Epidermal melanocyte (primary cell): ENCODE measurements at regions not wholly inside any gene's neighbourhood (a gene's known extent, or its start where the extent isn't known, plus 50 kb on each side); places are given as distances from the start of the nearest gene placed in this dataset.
"Not testable (repeated sequence)": the region's sequence is repeated elsewhere in the genome, so short reads cannot be mapped to it uniquely, and the experiment has no call there.

Experiments used
- DNase-seq: peaks from one replicate; pipeline ENCODE4 v3.0.0; 2011; ENCODE audit warnings: low spot score; ENCODE audit not compliant: insufficient read length

DNA sequence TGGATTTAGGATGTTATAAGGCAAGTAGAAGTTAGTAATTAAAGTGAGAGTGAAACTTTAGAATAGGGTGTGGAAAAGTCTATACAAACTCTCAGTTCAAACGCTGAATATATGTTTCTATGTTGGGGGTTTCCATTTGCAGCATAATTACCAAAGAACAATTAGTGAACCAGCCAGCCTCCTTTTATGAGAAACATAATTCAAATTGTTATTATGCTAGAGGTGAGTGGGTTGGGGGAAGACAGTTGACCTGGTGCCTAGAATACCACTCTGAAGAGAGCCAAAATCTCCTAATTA, 435.8 kb downstream of the MDFIC start:
- DNase-seq = no peak

DNA sequence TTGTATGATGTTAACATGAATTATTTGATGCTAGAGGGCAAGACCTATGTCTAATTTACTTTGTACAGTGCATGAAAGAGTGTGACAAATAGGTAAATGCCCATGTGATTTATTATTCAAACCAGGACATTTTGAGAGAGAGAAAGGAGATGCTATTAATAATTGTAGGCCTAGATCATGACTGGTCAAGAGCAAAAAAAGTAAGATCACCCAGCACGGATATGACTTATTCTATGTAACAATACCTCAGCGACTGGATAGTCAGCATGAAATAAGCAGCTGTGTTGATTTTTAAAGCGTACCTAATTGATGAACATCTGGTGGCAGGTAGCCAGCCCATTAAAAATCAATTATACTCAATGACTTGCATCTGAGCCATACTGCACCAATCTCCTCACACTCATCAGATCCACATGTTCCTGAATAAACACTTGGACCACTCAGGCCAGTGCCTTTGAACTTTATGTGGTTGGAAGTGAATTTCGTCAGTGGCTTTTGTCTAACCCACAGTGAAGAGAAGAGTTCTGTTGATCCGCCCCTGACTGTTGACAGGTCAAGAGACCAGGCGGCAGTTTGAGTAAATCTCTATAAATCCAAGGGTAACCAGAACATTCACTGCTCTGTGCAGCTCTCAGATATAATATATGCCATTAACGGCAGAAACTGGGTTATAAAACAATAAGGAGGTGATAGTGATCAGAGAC, 435.3 kb downstream of the MDFIC start:
- DNase-seq = no peak

DNA sequence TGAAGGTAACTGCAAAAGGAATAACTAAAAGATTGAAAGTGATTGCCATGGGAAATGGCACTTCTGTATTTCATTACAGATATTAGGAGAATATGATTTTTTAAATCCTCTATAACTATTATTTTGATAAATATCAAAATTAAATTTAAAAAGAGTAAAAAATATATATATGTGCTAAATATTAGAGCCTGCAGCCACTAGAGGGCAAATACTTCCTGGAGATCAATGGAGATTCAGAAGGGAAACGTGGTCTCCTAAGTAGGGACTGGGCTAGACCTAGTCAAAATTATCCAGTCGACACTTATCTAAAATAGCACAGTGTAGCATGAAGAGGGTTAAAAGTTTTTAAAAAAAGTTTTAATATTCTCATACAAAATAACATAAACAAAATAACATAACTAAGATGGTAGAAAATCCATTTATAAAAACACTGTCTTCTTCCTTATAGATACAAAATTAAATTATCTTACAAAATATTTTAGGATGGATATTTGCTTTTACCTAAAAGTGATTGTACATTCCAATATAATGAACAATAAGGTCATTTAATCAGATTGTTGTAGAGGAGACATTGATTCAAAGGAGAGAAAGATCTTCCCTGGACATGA, 434.3 kb downstream of the MDFIC start:
- no peak for DNase-seq

DNA sequence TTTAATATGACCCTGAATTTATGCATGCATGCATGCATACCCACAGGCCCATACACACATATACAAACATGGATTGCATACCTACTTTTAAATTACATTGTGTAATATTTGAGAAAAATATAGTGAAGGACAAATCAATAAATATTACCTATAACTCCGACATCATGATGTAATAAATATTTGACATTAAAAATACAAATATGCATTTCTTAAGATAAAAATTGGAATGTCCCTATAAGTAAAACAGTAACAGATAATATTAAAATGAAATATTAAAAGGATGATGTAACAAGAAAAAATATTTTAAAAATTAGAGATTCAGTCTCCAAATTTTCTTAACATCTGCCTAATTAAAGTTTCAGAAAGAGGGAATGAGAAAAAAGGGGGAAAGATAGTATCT, 433.0 kb downstream of the MDFIC start:
- DNase-seq = no peak

DNA sequence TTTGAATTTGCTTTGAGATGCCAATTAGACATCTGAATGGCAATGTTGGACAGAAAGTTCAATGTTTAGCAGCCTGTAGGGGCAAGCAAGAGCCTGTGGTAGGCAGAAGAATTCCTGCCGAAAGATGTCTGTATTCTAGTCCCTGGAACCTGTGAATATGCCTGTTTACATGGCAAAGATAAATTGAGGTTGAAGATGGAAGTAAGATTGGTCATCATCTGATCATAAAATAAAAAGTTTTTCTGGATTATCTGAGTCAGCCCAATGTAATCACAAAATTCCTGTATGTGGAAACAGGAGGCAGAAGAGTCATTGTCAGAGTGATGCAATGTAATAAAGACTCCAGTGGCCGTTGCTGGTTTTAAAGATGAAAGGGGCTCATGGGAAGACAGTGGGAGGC, 430.5 kb downstream of the MDFIC start:
- DNase-seq = no peak

DNA sequence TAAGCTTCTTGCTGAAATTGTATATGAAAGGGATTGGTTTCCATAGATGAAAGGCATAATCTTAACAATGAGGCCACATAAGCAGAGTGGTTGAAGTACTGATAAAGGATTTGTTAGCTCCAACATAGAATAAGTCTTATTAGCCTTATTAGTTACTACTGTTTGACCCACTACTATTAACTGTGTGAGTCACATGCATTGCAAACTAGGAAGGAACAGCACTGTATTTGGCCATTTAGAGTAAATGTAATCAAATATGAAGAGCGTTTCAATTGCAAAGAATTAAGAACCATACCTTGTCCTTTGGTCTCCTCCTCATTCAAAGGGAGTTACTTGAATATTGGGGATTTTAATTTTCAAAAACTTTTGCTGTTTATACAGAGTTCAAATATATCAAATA, 428.9 kb downstream of the MDFIC start:
- DNase-seq = no peak

DNA sequence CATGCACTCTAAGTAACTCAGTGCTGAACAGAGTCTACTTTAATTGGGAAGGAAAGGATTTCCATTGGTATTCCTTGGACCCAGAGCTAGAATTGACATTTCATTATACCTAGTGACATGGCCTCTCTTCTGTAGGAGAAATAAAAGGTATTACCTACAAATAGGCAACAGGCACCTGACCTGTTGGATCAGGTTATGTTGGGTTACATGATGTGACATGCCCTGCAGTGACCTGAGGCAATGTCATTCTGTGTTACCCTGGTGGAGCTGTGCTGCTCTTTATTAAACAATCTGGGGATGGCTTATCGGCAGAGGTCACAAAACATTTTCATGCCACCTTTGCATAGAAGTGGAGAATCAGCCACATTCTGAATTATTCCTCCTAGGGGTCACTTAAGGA, 427.7 kb downstream of the MDFIC start:
- no peak for DNase-seq

DNA sequence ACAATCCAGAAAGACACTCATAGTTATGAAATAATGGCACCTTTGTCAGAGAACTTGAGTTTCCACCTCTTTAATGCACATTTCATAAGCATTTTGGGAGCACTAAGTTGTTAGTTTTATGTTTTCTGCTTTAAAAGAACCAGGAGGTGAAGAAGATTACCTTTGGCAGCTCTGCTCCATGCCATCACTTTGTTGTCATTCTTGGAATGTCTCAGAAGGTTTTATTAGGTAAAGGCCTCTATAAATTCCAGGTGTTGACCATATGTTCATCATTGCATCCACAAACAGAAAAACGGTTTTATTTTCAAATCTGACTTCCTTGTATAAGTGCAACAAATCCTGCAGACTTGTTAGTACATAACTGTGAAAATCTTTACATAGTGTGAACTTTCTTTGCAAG, 424.8 kb downstream of the MDFIC start:
- DNase-seq = no peak

DNA sequence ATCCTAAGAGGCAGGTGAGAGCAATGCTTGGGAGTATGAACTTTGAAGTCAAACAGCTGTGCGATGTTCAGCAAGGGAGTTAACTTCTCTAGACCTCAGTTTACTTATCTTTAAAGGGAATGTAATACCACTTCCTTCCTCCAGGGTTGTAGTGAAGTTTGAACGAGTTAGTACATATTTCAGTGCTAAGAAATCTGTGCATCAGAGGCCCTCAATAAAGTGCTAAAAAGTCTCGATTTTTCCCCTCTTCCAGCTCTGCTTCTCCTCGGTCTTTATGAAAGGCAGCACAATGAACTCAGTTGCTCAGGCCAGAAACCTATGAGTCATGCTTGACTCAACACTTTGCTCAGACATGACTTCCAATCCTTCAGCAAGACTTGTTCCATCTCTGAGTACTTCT, 418.9 kb downstream of the MDFIC start:
- no peak for DNase-seq

DNA sequence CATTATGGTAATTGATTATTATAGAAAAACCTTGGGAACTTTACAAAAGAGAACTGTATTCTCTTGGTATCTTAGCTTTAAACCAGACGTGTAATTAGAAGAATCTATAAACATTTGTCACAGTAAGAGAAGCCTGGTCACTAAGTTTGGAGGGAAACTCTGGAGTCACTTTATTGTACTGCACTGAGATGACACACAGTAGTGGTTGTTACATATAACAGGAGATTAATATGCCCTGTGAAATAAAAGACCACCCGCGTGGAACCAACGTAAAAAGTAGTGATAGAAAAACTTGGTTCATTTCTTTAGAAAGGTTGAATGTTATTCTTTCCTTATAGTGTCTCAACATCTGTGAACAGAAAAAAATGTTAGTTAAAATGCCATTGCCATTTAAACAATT, 416.1 kb downstream of the MDFIC start:
- no peak for DNase-seq

DNA sequence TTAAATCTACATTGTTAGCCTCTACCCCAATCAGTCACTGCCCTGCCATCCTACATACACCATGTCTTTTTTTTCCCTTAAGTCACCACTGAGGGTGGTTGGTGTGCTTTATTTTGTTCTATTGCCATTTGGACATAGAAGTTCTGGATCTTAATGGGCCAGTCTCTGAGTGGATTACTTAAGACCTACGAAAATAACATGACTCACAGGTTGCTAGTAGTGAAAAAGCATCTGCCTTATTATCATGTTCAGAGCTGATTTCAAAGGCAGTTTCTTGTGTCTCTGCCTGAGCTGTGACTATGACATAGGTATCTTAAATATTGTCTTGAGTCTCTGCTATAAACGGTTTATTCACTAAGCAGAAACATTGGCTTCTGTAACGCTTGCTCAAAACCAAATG, 410.8 kb downstream of the MDFIC start:
- DNase-seq = no peak

DNA sequence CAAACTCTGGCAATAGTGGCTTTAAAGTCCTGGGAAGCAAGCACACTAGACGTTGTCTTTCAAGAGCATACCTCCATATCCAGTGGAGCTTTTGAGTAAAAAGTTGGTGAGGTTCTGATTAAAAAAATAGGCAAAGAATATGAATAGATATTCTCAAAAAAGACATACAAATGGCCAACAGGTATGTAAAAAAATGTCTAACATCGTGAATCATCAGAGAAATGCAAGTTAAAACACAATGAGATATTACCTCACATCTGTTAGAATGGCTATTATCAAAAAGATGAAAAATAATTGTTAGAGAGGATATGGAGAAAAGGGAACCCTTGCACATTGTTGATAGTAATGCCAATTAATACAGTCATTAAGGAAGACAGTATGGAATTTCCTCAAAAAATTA, 407.1 kb downstream of the MDFIC start:
- no peak for DNase-seq

DNA sequence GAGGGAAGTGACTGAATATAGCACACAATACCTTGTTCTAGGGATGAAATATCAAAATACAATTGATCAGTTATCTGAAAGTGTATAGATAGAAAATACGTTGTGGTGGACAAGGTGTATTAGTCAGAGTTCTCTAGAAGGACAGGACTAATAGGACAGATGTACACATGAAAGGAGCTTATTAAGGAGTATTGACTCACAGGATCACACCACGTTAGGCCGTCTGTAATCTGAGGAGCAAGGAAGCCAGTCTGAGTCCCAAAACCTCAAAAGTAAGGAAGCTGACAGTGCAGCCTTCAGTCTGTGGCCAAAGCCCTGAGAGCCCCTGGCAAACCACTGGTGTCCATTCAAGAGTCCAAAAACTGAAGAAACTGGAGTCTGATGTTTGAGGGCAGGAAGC, 406.1 kb downstream of the MDFIC start:
- no peak for DNase-seq

DNA sequence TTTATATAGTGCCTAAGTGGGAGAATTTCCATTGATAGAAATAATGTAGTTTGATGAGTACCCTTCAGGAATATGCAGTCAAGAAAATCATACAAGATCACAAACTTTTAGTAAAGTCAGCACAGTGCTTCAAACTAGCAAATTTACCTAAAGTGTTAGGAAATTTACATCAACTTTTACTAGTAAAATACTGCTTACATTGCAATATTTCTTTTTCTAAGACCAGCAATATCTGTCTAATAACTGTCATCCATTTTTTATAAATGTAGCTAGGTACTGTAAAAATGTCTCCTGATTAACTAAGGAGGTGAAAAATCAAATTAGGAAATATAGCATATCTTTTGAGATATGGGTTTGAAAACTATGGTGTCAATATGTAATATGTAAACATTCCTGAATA, 405.4 kb downstream of the MDFIC start:
- no peak for DNase-seq

DNA sequence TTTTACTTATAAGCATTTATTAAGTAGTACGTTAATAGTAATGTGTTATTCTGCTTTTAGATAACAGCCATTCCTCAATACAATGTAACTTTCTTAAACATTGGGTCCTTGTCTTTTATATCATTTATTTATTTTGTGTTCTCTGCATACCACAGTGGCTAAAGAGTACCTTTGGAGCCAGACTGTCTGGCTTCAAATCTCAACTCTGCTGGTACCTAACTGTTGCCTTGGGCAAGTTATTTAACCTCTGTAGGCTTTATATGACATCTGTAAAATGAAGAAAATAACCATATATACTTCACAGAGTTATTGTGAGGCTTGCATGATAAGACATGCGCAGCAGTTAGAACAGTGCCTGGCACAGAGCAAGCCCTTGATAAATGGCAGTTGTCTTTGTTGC, 397.6 kb downstream of the MDFIC start:
- DNase-seq = no peak

DNA sequence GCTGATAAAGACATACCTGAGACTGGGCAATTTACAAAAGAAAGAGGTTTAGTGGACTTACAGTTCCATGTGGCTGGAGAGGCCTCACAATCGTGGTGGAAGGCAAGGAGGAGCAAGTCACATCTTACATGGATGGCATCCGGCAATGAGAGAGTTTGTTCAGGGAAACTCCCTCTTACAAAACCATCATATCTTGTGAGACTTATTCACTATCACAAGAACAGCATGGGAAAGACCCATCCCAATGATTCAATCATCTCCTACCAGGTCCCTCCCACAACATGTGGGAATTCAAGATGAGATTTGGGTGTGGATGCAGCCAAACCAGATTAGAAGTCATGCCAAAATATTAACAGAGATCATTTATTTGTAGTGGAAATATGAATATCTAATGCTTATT, 388.4 kb downstream of the MDFIC start:
- DNase-seq = not testable (repeated sequence)

DNA sequence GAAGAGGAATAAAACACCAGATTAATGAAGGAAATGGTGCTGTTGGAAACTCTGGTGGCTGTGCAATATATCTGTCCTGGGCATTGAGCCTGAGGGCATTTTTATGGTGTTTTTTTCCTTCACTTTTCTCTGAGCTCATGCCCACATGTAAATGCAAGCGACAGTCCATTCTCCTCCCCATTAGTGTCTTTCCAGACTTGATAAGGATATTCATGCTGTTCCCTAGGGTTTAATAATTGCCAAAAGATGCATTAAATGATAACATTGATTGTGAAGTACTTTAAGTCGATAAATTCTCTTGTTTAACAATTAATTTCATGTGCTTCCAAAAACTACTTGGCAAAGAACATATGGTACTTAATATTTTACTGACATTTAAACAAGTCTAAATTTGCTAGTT, 384.7 kb downstream of the MDFIC start:
- DNase-seq = no peak

DNA sequence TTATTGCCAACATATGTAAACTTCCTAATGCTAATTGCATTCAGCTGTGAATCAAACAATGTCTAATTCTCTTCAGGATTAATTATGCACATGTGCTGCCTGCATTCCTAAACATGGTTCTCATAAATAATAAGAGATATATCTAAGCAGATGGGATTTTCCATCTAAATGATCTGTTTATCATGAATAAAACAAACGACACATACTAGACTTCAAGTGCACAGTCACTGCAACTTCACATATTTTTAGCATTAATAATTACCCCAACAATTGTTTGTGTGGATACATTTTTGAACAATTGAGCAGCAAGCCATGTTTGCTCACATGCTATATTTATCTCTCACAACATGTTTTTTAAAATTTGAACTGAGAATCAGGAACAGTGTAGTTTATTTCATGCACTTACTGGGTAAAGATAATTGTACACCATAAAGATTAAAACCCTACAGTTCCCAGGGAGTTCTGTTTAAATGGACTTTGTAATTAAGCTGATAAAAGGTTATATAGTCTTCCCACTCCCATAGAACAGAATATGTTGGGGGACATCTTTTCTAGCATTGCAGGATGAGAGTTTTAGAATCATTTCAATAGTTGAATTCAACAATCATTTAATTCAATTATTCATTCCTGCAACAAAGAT, 378.5 kb downstream of the MDFIC start:
- no peak for DNase-seq

DNA sequence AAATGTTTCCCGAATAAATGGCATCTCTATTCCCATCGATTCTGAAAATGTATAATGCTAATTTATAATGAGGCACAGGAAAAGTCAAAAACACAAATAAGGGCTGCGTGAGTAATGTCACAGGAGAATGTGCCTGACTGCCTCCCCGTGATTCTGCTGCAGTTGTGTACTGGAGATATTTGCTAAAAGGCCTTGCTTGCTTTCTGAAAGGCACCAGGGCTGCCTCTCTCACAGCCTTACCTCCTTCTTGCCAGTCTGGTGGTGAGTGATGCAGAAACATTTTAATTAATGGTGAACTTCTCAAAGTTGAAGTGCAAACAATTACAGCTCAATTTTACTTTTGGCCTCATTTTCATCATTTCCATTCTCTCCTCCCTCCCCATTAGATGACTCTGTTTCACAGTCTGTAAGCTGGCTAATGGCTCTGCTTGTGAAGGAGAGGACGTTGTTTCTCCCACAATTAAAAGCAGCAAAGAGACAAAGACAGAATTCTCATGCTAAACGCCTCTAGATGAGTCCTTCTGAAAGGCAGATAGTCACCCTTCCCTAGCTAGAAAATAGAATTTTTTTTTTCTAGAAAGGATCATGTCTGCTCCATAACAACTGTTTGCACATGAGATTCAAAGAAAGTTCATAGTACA, 377.6 kb downstream of the MDFIC start:
- DNase-seq = no peak

DNA sequence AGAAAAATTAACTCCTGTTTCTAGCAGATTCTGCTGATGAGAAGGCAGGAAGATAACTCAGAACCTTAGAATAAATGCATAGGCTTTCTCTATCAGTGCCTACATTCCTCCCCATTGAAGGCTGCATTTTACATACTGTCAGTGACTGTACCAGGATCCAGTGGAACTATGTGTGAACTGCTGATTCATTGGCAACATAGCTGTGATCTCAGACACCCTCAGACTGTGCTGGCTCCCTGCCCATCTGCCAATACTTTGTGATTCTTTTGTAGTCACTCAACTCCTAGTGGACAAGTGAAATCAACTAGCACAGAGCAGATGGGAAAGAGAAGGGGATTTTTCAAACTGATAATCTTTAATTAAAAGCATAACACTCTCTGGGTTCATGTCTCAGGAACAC, 375.8 kb downstream of the MDFIC start:
- DNase-seq = no peak

DNA sequence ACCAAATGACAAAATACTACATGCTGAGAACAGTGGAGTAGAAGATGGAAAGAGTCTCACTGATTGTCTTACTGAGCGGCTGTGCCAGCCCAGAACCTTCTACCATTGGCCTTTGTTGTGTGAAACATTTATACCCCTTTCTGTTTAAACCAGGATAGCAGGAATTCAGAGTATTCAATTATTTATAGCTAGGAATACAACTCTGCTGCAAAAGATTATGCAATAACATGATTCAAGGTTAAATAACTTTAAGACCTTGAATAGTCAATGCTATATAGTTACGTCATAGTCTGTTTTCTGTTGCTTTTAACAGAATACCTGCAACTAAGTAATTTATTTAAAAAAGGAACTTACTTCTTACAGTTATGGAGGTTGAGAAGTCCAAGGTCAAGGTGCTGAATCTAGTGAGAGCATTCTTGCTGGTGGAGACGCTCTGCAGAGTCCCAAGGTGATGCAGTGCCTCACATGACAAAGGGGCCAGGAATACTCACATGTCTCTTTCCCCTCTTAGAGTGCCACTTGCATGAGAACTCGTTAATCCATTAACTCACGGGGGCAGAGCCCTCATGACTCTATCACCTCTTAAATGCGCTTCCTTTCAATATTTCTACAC, 371.8 kb downstream of the MDFIC start:
- no peak for DNase-seq

DNA sequence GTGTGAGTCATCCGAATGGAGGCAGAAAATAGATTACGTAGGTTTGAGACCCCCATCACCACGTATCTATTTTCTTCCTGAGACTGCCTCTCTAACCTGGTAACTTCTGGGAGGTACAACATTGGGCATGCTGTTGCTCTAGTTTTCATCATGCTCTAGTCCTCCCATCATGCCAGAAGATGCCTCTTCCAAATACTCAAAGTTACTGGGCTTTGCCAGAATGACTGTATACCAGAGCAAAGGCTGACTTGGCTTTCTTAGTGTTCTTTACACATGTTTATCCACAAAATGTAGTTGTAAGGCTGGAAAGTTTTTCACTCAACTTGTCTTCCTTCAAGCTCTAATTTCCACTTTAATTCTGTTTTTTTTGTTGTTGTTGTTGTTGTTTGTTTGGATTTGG, 370.5 kb downstream of the MDFIC start:
- no peak for DNase-seq
